ENCODE measurements at regions not wholly inside any gene's neighbourhood (a gene's known extent, or its start where the extent isn't known, plus 50 kb on each side); places are given as distances from the start of the nearest gene placed in this dataset.

GRCh38 chr4:136461533-136461932, 1070.8 kb downstream of the PCDH18 start (continued):
- TF ChIP-seq EHMT2 (IDR thresholded peaks at IDR 0.05; ENCODE audit: low read depth): no peak
- TF ChIP-seq KDM5A (IDR thresholded peaks at IDR 0.05): no peak
- no peak for TF ChIP-seq HDAC2 (IDR thresholded peaks at IDR 0.05)

GRCh38 chr4:136458326-136458725, 1074.0 kb downstream of the PCDH18 start:
- no peak for ATAC-seq
- Histone ChIP-seq H3K4me2 (no peak overlapping the region), H3K9me3 (no peaks in the 10 kb centered on the region), H3K27ac (no peak overlapping the region), H3K4me1 (no peaks in the 10 kb centered on the region), H3K4me3 (no peak overlapping the region)
- ChIA-PET POLR2A (no interaction called here), CTCF (no interaction called here)
- DNase-seq (ENCODE audit: low read depth in 1 of 2, low spot score in 1 of 2): no peak
- 14% methylated on average over 1 of the region's 4 CpGs for WGBS (ENCODE audit: missing lambda C conversion rate)
- TF ChIP-seq HDAC2 (IDR thresholded peaks at IDR 0.05) (no peak), CHD2 (IDR thresholded peaks at IDR 0.05; ENCODE audit: low read length, partially characterized antibody) (no peak), FOSL2 (IDR thresholded peaks at IDR 0.05) (no peak), FOSL2 (CRISPR knock-in tag; IDR thresholded peaks at IDR 0.05) (no peak), EP300 (IDR thresholded peaks at IDR 0.05) (no peak), FOSB (CRISPR knock-in tag; IDR thresholded peaks at IDR 0.05) (no peak)
- FAIRE-seq: no peak

- DNase-seq (ENCODE audit: low read depth in 1 of 2, low spot score in 1 of 2) (no peak), FAIRE-seq (no peak), ATAC-seq (no peak)
- 41% methylated on average over 4 of the region's 5 CpGs for WGBS (ENCODE audit: missing lambda C conversion rate)
- H3K27ac ChIP-seq: no peak overlapping the region
- ChIA-PET POLR2A (no interaction called here), CTCF (no interaction called here)
- no peak overlapping the region for H3K4me3 ChIP-seq
- no peak overlapping the region for H3K4me2 ChIP-seq
- H3K4me1 ChIP-seq: no peaks in the 10 kb centered on the region
- no peaks in the 10 kb centered on the region for H3K9me3 ChIP-seq
- no peak for TF ChIP-seq E2F6 (IDR thresholded peaks at IDR 0.05; ENCODE audit: borderline replicate concordance, low read depth)
- no peak for TF ChIP-seq PBX3 (IDR thresholded peaks at IDR 0.05)
- no peak for TF ChIP-seq MAFK (IDR thresholded peaks at IDR 0.05; ENCODE audit: partially characterized antibody)
- TF ChIP-seq ESRRA (IDR thresholded peaks at IDR 0.05; ENCODE audit: borderline replicate concordance, low read length): no peak
- no peak for TF ChIP-seq BHLHE40 (IDR thresholded peaks at IDR 0.05; ENCODE audit: low read depth, low read length)
- no peak for TF ChIP-seq ZNF302 (CRISPR knock-in tag; IDR thresholded peaks at IDR 0.05)
- TF ChIP-seq CBX2 (IDR thresholded peaks at IDR 0.05; ENCODE audit: borderline replicate concordance, low read depth): no peak
- no peak for TF ChIP-seq CEBPB (IDR thresholded peaks at IDR 0.05)
- no peak for TF ChIP-seq RNF2 (IDR thresholded peaks at IDR 0.05; ENCODE audit: borderline replicate concordance, low read depth)
- no peak for TF ChIP-seq FOSB (CRISPR knock-in tag; IDR thresholded peaks at IDR 0.05)
- TF ChIP-seq CBX8 (IDR thresholded peaks at IDR 0.05): no peak
- TF ChIP-seq PHF8 (IDR thresholded peaks at IDR 0.05; ENCODE audit: borderline replicate concordance, low read depth): no peak
- TF ChIP-seq USF2 (IDR thresholded peaks at IDR 0.05): no peak
Observed at GRCh38 chr4:136457577-136457976, 1074.7 kb downstream of the PCDH18 start.

GRCh38 chr4:136457004-136457403, 1075.3 kb downstream of the PCDH18 start:
- no peaks in the 10 kb centered on the region for H3K9me3 ChIP-seq
- no peak for DNase-seq (ENCODE audit: low read depth in 1 of 2, low spot score in 1 of 2)
- WGBS (ENCODE audit: missing lambda C conversion rate): 57% methylated on average over 2 of the region's 2 CpGs
- no peaks in the 10 kb centered on the region for H3K4me1 ChIP-seq
- CTCF ChIA-PET: no interaction called here
- H3K27ac ChIP-seq: no peak overlapping the region
- no peak for FAIRE-seq
- H3K4me2 ChIP-seq: no peak overlapping the region
- POLR2A ChIA-PET: no interaction called here
- no peak for TF ChIP-seq HES2 (IDR thresholded peaks at IDR 0.05)
- ATAC-seq: no peak
- H3K4me3 ChIP-seq: no peak overlapping the region

Measured in A549 (cell line).